HFFc6 (cell line): ENCODE measurements at regions not wholly inside any gene's neighbourhood (a gene's known extent, or its start where the extent isn't known, plus 50 kb on each side); places are given as distances from the start of the nearest gene placed in this dataset.

Experiments used
- DNase-seq: peaks from one replicate; pipeline ENCODE4 v3.0.0-alpha.2; 2018
- H3K27ac Mint-ChIP-seq: 2 replicates; pipeline ENCODE4 v1.8.0; 2020; ENCODE audit warnings: mild to moderate bottlenecking, mixed read lengths
- H3K27me3 Mint-ChIP-seq: 2 replicates; pipeline ENCODE4 v1.8.0; 2021; ENCODE audit warnings: mild to moderate bottlenecking, moderate library complexity, mixed read lengths; ENCODE audit not compliant: insufficient read depth
- H3K36me3 Mint-ChIP-seq: 2 replicates; pipeline ENCODE4 v1.8.0; 2021; ENCODE audit warnings: low read depth, mixed read lengths
- H3K4me1 Mint-ChIP-seq: 2 replicates; pipeline ENCODE4 v1.8.0; 2020; ENCODE audit warnings: low read depth, mixed read lengths
- H3K4me3 Mint-ChIP-seq: 2 replicates; pipeline ENCODE4 v1.8.0; 2020; ENCODE audit warnings: mild to moderate bottlenecking, moderate library complexity, mixed read lengths
- H3K9me3 Mint-ChIP-seq: 2 replicates; pipeline ENCODE4 v1.8.0; 2020; ENCODE audit warnings: mild to moderate bottlenecking, mixed read lengths
- TF ChIP-seq, protein P1 (sequence below): fragments of 200-600 bp; sonication (generic); IDR thresholded peaks from 2 replicates; pipeline ENCODE4 v1.5.0; 2021; ENCODE audit warnings: antibody characterized with exemption, mild to moderate bottlenecking

GRCh38 chr4:11039634-11040131, 355.1 kb upstream of the CLNK start:
- H3K4me1 Mint-ChIP-seq: no peaks in the 10 kb centered on the region
- peaks cover 4% of the 10 kb centered on the region; the same call in 1 of the 2 replicates for H3K27me3 Mint-ChIP-seq
- H3K27ac Mint-ChIP-seq: no peak overlapping the region
- TF ChIP-seq, protein P1, sequence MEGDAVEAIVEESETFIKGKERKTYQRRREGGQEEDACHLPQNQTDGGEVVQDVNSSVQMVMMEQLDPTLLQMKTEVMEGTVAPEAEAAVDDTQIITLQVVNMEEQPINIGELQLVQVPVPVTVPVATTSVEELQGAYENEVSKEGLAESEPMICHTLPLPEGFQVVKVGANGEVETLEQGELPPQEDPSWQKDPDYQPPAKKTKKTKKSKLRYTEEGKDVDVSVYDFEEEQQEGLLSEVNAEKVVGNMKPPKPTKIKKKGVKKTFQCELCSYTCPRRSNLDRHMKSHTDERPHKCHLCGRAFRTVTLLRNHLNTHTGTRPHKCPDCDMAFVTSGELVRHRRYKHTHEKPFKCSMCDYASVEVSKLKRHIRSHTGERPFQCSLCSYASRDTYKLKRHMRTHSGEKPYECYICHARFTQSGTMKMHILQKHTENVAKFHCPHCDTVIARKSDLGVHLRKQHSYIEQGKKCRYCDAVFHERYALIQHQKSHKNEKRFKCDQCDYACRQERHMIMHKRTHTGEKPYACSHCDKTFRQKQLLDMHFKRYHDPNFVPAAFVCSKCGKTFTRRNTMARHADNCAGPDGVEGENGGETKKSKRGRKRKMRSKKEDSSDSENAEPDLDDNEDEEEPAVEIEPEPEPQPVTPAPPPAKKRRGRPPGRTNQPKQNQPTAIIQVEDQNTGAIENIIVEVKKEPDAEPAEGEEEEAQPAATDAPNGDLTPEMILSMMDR: no peak
- H3K4me3 Mint-ChIP-seq: no peak overlapping the region
- no peaks in the 10 kb centered on the region for H3K36me3 Mint-ChIP-seq
- peaks cover 18% of the 10 kb centered on the region for H3K9me3 Mint-ChIP-seq
- no peak for DNase-seq

GRCh38 chr4:11038926-11039325, 354.4 kb upstream of the CLNK start:
- TF ChIP-seq, protein P1: no peak
- Mint-ChIP-seq H3K36me3 (no peaks in the 10 kb centered on the region), H3K9me3 (peaks cover 12% of the 10 kb centered on the region)

DNA sequence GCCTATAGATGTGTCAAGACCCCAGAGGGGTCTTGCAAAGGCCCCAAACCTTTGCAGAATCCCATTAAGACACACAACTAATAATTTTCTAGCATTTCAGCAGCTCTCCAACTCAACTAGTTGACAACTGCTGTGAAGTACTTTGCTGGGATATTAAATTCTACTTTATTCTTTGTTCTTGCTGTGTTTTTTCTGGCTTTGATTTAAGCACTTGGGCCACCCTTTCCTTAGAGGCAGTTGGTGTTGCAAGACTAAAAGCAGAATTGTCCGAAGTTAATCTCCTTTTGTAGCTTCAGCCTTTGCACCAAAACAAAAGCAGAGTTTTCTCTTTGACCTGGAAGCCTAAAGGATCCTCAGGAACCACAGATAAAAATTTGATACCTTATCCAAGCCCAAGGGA, 353.1 kb upstream of the CLNK start:
- H3K27me3 Mint-ChIP-seq: no peaks in the 10 kb centered on the region; the same call in 1 of the 2 replicates

More at GRCh38 chr4:11038926-11039325, 354.4 kb upstream of the CLNK start:
- no peak overlapping the region for H3K4me3 Mint-ChIP-seq
- H3K27me3 Mint-ChIP-seq: peaks cover 4% of the 10 kb centered on the region; the same call in 1 of the 2 replicates
- H3K4me1 Mint-ChIP-seq: no peaks in the 10 kb centered on the region
- H3K27ac Mint-ChIP-seq: no peak overlapping the region
- DNase-seq: no peak

GRCh38 chr4:11028334-11028733, 343.8 kb upstream of the CLNK start:
- no peak overlapping the region for H3K4me3 Mint-ChIP-seq
- no peaks in the 10 kb centered on the region for H3K4me1 Mint-ChIP-seq
- no peak overlapping the region for H3K27ac Mint-ChIP-seq
- H3K9me3 Mint-ChIP-seq: peaks cover 50% of the 10 kb centered on the region
- no peak for DNase-seq
- TF ChIP-seq, protein P1: no peak
- H3K36me3 Mint-ChIP-seq: no peaks in the 10 kb centered on the region; the same call in 1 of the 2 replicates
- H3K27me3 Mint-ChIP-seq: no peaks in the 10 kb centered on the region

More for the DNA sequence above, 353.1 kb upstream of the CLNK start:
- Mint-ChIP-seq H3K27ac (no peak overlapping the region), H3K4me1 (no peaks in the 10 kb centered on the region), H3K9me3 (peaks cover 18% of the 10 kb centered on the region), H3K4me3 (no peak overlapping the region), H3K36me3 (no peaks in the 10 kb centered on the region)
- TF ChIP-seq, protein P1: no peak
- DNase-seq: no peak

GRCh38 chr4:11021333-11021732, 336.8 kb upstream of the CLNK start:
- H3K4me1 Mint-ChIP-seq: no peaks in the 10 kb centered on the region

More at GRCh38 chr4:11021333-11021732, 336.8 kb upstream of the CLNK start:
- DNase-seq: no peak
- H3K36me3 Mint-ChIP-seq: no peaks in the 10 kb centered on the region; the same call in 1 of the 2 replicates
- H3K4me3 Mint-ChIP-seq: no peak overlapping the region
- no peak overlapping the region for H3K27ac Mint-ChIP-seq
- TF ChIP-seq, protein P1: no peak
- no peaks in the 10 kb centered on the region for H3K27me3 Mint-ChIP-seq
- peaks cover 43% of the 10 kb centered on the region for H3K9me3 Mint-ChIP-seq
